Fibroblast of lung (primary cell): ENCODE measurements at regions not wholly inside any gene's neighbourhood (a gene's known extent, or its start where the extent isn't known, plus 50 kb on each side); places are given as distances from the start of the nearest gene placed in this dataset.

Experiments used
- EZH2 ChIP-seq: IDR thresholded peaks from 2 replicates; pipeline ENCODE4 v1.5.1; 2012; ENCODE audit warnings: low read length, control low read depth, mild to moderate bottlenecking; ENCODE audit errors: missing control alignments
- TF ChIP-seq, protein P1 (sequence below), 2 donors: IDR thresholded peaks in 1 of 2; conservative IDR thresholded peaks in 1 of 2; 1 replicate in 1 of 2; 2 replicates in 1 of 2; pipeline ENCODE4 v1.5.1; 2011 to 2012; ENCODE audit warnings: low read length in 2 of 2, control low read depth in 1 of 2, inconsistent platforms in 1 of 2, low read depth in 1 of 2, mild to moderate bottlenecking in 1 of 2

DNA sequence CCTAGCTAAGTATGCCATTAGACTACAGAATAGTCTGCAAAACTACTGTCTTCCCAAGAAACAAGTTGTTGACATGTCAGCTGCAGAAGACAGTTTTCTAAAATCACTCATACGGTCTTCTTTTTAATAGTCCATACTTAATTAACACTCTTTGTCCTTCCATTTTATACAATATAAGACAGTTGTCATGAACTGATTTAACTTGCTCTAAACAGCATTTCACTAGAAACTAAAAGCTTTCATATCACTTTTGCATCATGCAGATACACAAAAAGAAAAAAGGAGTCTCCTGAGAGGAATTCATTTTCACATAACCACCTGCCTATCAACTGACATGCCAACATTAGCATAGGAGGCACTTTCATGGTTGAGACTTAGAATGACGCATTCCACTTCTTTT is 1159.6 kb upstream of the CHAC2 start:
- TF ChIP-seq, protein P1, sequence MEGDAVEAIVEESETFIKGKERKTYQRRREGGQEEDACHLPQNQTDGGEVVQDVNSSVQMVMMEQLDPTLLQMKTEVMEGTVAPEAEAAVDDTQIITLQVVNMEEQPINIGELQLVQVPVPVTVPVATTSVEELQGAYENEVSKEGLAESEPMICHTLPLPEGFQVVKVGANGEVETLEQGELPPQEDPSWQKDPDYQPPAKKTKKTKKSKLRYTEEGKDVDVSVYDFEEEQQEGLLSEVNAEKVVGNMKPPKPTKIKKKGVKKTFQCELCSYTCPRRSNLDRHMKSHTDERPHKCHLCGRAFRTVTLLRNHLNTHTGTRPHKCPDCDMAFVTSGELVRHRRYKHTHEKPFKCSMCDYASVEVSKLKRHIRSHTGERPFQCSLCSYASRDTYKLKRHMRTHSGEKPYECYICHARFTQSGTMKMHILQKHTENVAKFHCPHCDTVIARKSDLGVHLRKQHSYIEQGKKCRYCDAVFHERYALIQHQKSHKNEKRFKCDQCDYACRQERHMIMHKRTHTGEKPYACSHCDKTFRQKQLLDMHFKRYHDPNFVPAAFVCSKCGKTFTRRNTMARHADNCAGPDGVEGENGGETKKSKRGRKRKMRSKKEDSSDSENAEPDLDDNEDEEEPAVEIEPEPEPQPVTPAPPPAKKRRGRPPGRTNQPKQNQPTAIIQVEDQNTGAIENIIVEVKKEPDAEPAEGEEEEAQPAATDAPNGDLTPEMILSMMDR (conservative IDR thresholded peaks at IDR 0.05 in 1 of 2, IDR thresholded peaks at IDR 0.05 in 1 of 2; ENCODE audit: low read depth in 1 of 2, low read length in 2 of 2) = no peak
- no peak for TF ChIP-seq EZH2
